ENCODE measurements at regions not wholly inside any gene's neighbourhood (a gene's known extent, or its start where the extent isn't known, plus 50 kb on each side); places are given as distances from the start of the nearest gene placed in this dataset.

- in situ Hi-C loops (cut with MboI; ENCODE audit: low pct_ligation_motif_present in 1 of 4, low pct_unique_long_range_greater_than_20kb in 1 of 4, low sequenced_read_pairs in 3 of 4), result no loop called here
- no peak overlapping the region for H3K4me3 ChIP-seq
Observed at GRCh38 chr3:159364511-159364910, 562.7 kb downstream of the MFSD1 start.

GRCh38 chr3:159366476-159366875 is 564.6 kb downstream of the MFSD1 start:
- Histone ChIP-seq H3K36me3 (no peaks in the 10 kb centered on the region), H3K4me3 (no peak overlapping the region), H3K27me3 (no peaks in the 10 kb centered on the region), H3K9me3 (no peaks in the 10 kb centered on the region), H3K27ac (no peak overlapping the region), H3K4me1 (no peaks in the 10 kb centered on the region)
- no peak for DNase-seq
- intact Hi-C loops (cut with DNase I; ENCODE audit: low total_unique reads) (no loop called here), in situ Hi-C loops (cut with MboI; ENCODE audit: low pct_ligation_motif_present in 1 of 4, low pct_unique_long_range_greater_than_20kb in 1 of 4, low sequenced_read_pairs in 3 of 4) (no loop called here)
- TF ChIP-seq, protein P1, sequence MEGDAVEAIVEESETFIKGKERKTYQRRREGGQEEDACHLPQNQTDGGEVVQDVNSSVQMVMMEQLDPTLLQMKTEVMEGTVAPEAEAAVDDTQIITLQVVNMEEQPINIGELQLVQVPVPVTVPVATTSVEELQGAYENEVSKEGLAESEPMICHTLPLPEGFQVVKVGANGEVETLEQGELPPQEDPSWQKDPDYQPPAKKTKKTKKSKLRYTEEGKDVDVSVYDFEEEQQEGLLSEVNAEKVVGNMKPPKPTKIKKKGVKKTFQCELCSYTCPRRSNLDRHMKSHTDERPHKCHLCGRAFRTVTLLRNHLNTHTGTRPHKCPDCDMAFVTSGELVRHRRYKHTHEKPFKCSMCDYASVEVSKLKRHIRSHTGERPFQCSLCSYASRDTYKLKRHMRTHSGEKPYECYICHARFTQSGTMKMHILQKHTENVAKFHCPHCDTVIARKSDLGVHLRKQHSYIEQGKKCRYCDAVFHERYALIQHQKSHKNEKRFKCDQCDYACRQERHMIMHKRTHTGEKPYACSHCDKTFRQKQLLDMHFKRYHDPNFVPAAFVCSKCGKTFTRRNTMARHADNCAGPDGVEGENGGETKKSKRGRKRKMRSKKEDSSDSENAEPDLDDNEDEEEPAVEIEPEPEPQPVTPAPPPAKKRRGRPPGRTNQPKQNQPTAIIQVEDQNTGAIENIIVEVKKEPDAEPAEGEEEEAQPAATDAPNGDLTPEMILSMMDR (IDR thresholded peaks at IDR 0.05), result no peak
- TF ChIP-seq EP300 (IDR thresholded peaks at IDR 0.05; ENCODE audit: low read depth) (no peak), POLR2AphosphoS5 (IDR thresholded peaks at IDR 0.05) (no peak), POLR2A (IDR thresholded peaks at IDR 0.05) (no peak)

More at GRCh38 chr3:159364511-159364910, 562.7 kb downstream of the MFSD1 start:
- no peaks in the 10 kb centered on the region for H3K9me3 ChIP-seq
- H3K4me1 ChIP-seq, result no peaks in the 10 kb centered on the region
- WGBS, 2 donors (ENCODE audit: low coverage in 1 of 2), result 76% methylated on average over 1 of the region's 1 CpG; no CpG with 5 or more reads in 1 of the 2 donors
- intact Hi-C loops (cut with DNase I; ENCODE audit: low total_unique reads), result no loop called here
- no peaks in the 10 kb centered on the region for H3K27me3 ChIP-seq
- no peak overlapping the region for H3K27ac ChIP-seq
- no peaks in the 10 kb centered on the region for H3K36me3 ChIP-seq
- DNase-seq, result no peak
- TF ChIP-seq, protein P1 (IDR thresholded peaks at IDR 0.05), result no peak
- no peak for TF ChIP-seq EP300 (IDR thresholded peaks at IDR 0.05; ENCODE audit: low read depth)
- TF ChIP-seq POLR2A (IDR thresholded peaks at IDR 0.05), result no peak
- no peak for TF ChIP-seq POLR2AphosphoS5 (IDR thresholded peaks at IDR 0.05)

- in situ Hi-C loops (cut with MboI; ENCODE audit: low pct_ligation_motif_present in 1 of 4, low pct_unique_long_range_greater_than_20kb in 1 of 4, low sequenced_read_pairs in 3 of 4), result no loop called here
- TF ChIP-seq POLR2AphosphoS5 (IDR thresholded peaks at IDR 0.05) (no peak), POLR2A (IDR thresholded peaks at IDR 0.05) (no peak), EP300 (IDR thresholded peaks at IDR 0.05; ENCODE audit: low read depth) (no peak)
- TF ChIP-seq, protein P1 (IDR thresholded peaks at IDR 0.05), result no peak
- 73 to 76% methylated on average over 1 of the region's 1 CpG for WGBS, 2 donors (ENCODE audit: low coverage in 1 of 2)
Observed at GRCh38 chr3:159371961-159372360, 570.1 kb downstream of the MFSD1 start.

GRCh38 chr3:159378396-159379194 is 576.7 kb downstream of the MFSD1 start:
- DNase-seq, result no peak
- Histone ChIP-seq H3K27ac (no peak overlapping the region), H3K4me1 (no peaks in the 10 kb centered on the region), H3K36me3 (no peaks in the 10 kb centered on the region), H3K27me3 (no peaks in the 10 kb centered on the region), H3K9me3 (no peaks in the 10 kb centered on the region), H3K4me3 (no peak overlapping the region)
- intact Hi-C loops (cut with DNase I; ENCODE audit: low total_unique reads), result no loop called here
- in situ Hi-C loops (cut with MboI; ENCODE audit: low pct_ligation_motif_present in 1 of 4, low pct_unique_long_range_greater_than_20kb in 1 of 4, low sequenced_read_pairs in 3 of 4), result no loop called here
- 10 to 15% methylated on average over 4 of the region's 4 CpGs for WGBS, 2 donors (ENCODE audit: low coverage in 1 of 2)
- TF ChIP-seq EP300 (IDR thresholded peaks at IDR 0.05; ENCODE audit: low read depth) (no peak), POLR2A (IDR thresholded peaks at IDR 0.05) (no peak), POLR2AphosphoS5 (IDR thresholded peaks at IDR 0.05) (no peak)
- TF ChIP-seq, protein P1 (IDR thresholded peaks at IDR 0.05), result no peak

More at GRCh38 chr3:159371961-159372360, 570.1 kb downstream of the MFSD1 start:
- no peak overlapping the region for H3K4me3 ChIP-seq
- H3K36me3 ChIP-seq, result no peaks in the 10 kb centered on the region
- DNase-seq, result no peak
- no peaks in the 10 kb centered on the region for H3K9me3 ChIP-seq
- no peaks in the 10 kb centered on the region for H3K27me3 ChIP-seq
- no peaks in the 10 kb centered on the region for H3K4me1 ChIP-seq
- H3K27ac ChIP-seq, result no peak overlapping the region
- intact Hi-C loops (cut with DNase I; ENCODE audit: low total_unique reads), result no loop called here
